ENCODE measurements at regions not wholly inside any gene's neighbourhood (a gene's known extent, or its start where the extent isn't known, plus 50 kb on each side); places are given as distances from the start of the nearest gene placed in this dataset.
A peak's percentile ranks its signal among the peaks of the same experiment; 100 is the strongest.

- Mint-ChIP-seq H3K4me3 (peak overlapping the region; percentile 17 to 79 (median 50)), H3K27ac (peak overlapping the region; percentile 87 to 98 (median 94)), H3K27me3 (no peaks in the 10 kb centered on the region), H3K9me3 (no peaks in the 10 kb centered on the region), H3K4me1 (peaks cover 37 to 46% (median 38%) of the 10 kb centered on the region in 3 donors), H3K36me3 (no peaks in the 10 kb centered on the region)
- no peak for DNase-seq
- ATAC-seq (ENCODE audit: low read depth in 2 of 2): no peak
Observed at GRCh38 chr2:136383167-136383566, 265.2 kb upstream of the CXCR4 start.

- DNase-seq (peak; percentile 91), ATAC-seq (ENCODE audit: low read depth in 2 of 2) (peak; percentile 67 to 71)
- H3K36me3 Mint-ChIP-seq: no peaks in the 10 kb centered on the region
- H3K27ac Mint-ChIP-seq: peak overlapping the region; percentile 87 to 98 (median 97)
- H3K4me3 Mint-ChIP-seq: peak overlapping the region; percentile 20 to 79 (median 61)
- H3K27me3 Mint-ChIP-seq: no peaks in the 10 kb centered on the region
- H3K9me3 Mint-ChIP-seq: no peaks in the 10 kb centered on the region
- H3K4me1 Mint-ChIP-seq: peaks cover 49 to 58% (median 49%) of the 10 kb centered on the region in 3 donors
Observed at GRCh38 chr2:136381722-136382633, 264.0 kb upstream of the CXCR4 start.

GRCh38 chr2:136381245-136381644 is 263.3 kb upstream of the CXCR4 start:
- peaks cover 56 to 65% (median 57%) of the 10 kb centered on the region in 3 donors for H3K4me1 Mint-ChIP-seq

GRCh38 chr2:136378712-136379595 is 261.0 kb upstream of the CXCR4 start:
- Mint-ChIP-seq H3K4me1 (peaks cover 61 to 72% (median 67%) of the 10 kb centered on the region in 3 donors), H3K27me3 (no peaks in the 10 kb centered on the region), H3K36me3 (no peaks in the 10 kb centered on the region), H3K27ac (peak overlapping the region; percentile 65 to 98 (median 96)), H3K9me3 (no peaks in the 10 kb centered on the region), H3K4me3 (peak overlapping the region in 5 of 8 donors; percentile 3 to 63 (median 54))
- DNase-seq (peak; percentile 75), ATAC-seq (ENCODE audit: low read depth in 2 of 2) (peak; percentile 44 to 63)

More at GRCh38 chr2:136381245-136381644, 263.3 kb upstream of the CXCR4 start:
- H3K36me3 Mint-ChIP-seq: no peaks in the 10 kb centered on the region
- peak overlapping the region; percentile 87 to 98 (median 97) for H3K27ac Mint-ChIP-seq
- ATAC-seq (ENCODE audit: low read depth in 2 of 2) (no peak), DNase-seq (no peak)
- H3K27me3 Mint-ChIP-seq: no peaks in the 10 kb centered on the region
- H3K9me3 Mint-ChIP-seq: no peaks in the 10 kb centered on the region
- H3K4me3 Mint-ChIP-seq: peak overlapping the region in 6 of 8 donors; percentile 10 to 79 (median 61)

GRCh38 chr2:136377423-136378382 is 259.8 kb upstream of the CXCR4 start:
- DNase-seq (no peak), ATAC-seq (ENCODE audit: low read depth in 2 of 2) (no peak)
- Mint-ChIP-seq H3K27ac (peak overlapping the region; percentile 92 to 98 (median 98)), H3K4me1 (peaks cover 48 to 62% (median 56%) of the 10 kb centered on the region in 3 donors), H3K27me3 (no peaks in the 10 kb centered on the region), H3K36me3 (no peaks in the 10 kb centered on the region), H3K9me3 (no peaks in the 10 kb centered on the region), H3K4me3 (peak overlapping the region in 6 of 8 donors; percentile 30 to 81 (median 78))

- Mint-ChIP-seq H3K27me3 (no peaks in the 10 kb centered on the region), H3K4me1 (peaks cover 39 to 53% (median 47%) of the 10 kb centered on the region in 3 donors), H3K36me3 (no peaks in the 10 kb centered on the region), H3K27ac (peak overlapping the region; percentile 92 to 98 (median 98)), H3K4me3 (peak overlapping the region; percentile 2 to 81 (median 72)), H3K9me3 (no peaks in the 10 kb centered on the region)
- ATAC-seq (ENCODE audit: low read depth in 2 of 2) (peak; percentile 35 to 40), DNase-seq (peak; percentile 58)
Observed at GRCh38 chr2:136376798-136377211, 258.9 kb upstream of the CXCR4 start.

- no peaks in the 10 kb centered on the region for H3K36me3 Mint-ChIP-seq
- no peaks in the 10 kb centered on the region for H3K27me3 Mint-ChIP-seq
- peaks cover 33 to 47% (median 42%) of the 10 kb centered on the region in 3 donors for H3K4me1 Mint-ChIP-seq
- ATAC-seq (ENCODE audit: low read depth in 2 of 2) (peak; percentile 35 to 42), DNase-seq (no peak)
- peak overlapping the region; percentile 92 to 98 (median 98) for H3K27ac Mint-ChIP-seq
- peak overlapping the region in 6 of 8 donors; percentile 2 to 81 (median 78) for H3K4me3 Mint-ChIP-seq
- H3K9me3 Mint-ChIP-seq: no peaks in the 10 kb centered on the region
Observed at GRCh38 chr2:136376211-136376610, 258.3 kb upstream of the CXCR4 start.

- H3K36me3 Mint-ChIP-seq: no peaks in the 10 kb centered on the region
- no peaks in the 10 kb centered on the region for H3K27me3 Mint-ChIP-seq
- peak overlapping the region in 5 of 8 donors; percentile 15 to 79 (median 54) for H3K4me3 Mint-ChIP-seq
- ATAC-seq (ENCODE audit: low read depth in 2 of 2) (no peak), DNase-seq (no peak)
- no peaks in the 10 kb centered on the region for H3K9me3 Mint-ChIP-seq
- peak overlapping the region; percentile 44 to 98 (median 90) for H3K27ac Mint-ChIP-seq
- H3K4me1 Mint-ChIP-seq: peaks cover 33 to 44% (median 41%) of the 10 kb centered on the region in 3 donors
Observed at GRCh38 chr2:136375017-136375901, 257.3 kb upstream of the CXCR4 start.

GRCh38 chr2:136373841-136374240 is 255.9 kb upstream of the CXCR4 start:
- Mint-ChIP-seq H3K9me3 (peaks cover 0 to 4% (median 0%) of the 10 kb centered on the region in 7 donors), H3K27me3 (no peaks in the 10 kb centered on the region), H3K4me3 (peak overlapping the region in 1 of 8 donors; percentile 2), H3K36me3 (no peaks in the 10 kb centered on the region), H3K27ac (peak overlapping the region in 1 of 6 donors; percentile 92), H3K4me1 (peaks cover 33 to 53% (median 42%) of the 10 kb centered on the region in 3 donors)
- DNase-seq (no peak), ATAC-seq (ENCODE audit: low read depth in 2 of 2) (no peak)

- Mint-ChIP-seq H3K27me3 (no peaks in the 10 kb centered on the region), H3K4me1 (peaks cover 31 to 51% (median 33%) of the 10 kb centered on the region in 3 donors), H3K9me3 (peaks cover 0 to 4% (median 0%) of the 10 kb centered on the region in 7 donors), H3K27ac (peak overlapping the region in 1 of 6 donors; percentile 92), H3K4me3 (no peak overlapping the region), H3K36me3 (no peaks in the 10 kb centered on the region)
- DNase-seq (no peak), ATAC-seq (ENCODE audit: low read depth in 2 of 2) (no peak)
Observed at GRCh38 chr2:136373029-136373428, 255.1 kb upstream of the CXCR4 start.

GRCh38 chr2:136363900-136364299 is 246.0 kb upstream of the CXCR4 start:
- Mint-ChIP-seq H3K4me3 (no peak overlapping the region), H3K27ac (peak overlapping the region in 1 of 6 donors; percentile 5), H3K4me1 (peaks cover 6 to 10% (median 7%) of the 10 kb centered on the region in 3 donors), H3K9me3 (peaks cover 0 to 6% (median 2%) of the 10 kb centered on the region in 7 donors), H3K27me3 (no peaks in the 10 kb centered on the region), H3K36me3 (peaks cover 0 to 8% of the 10 kb centered on the region in 2 donors)
- DNase-seq (no peak), ATAC-seq (ENCODE audit: low read depth in 2 of 2) (no peak)

All from naive B cell (primary cell).